IMR-90 (cell line): ENCODE measurements at regions not wholly inside any gene's neighbourhood (a gene's known extent, or its start where the extent isn't known, plus 50 kb on each side); places are given as distances from the start of the nearest gene placed in this dataset.
"Not testable (repeated sequence)": the region's sequence is repeated elsewhere in the genome, so short reads cannot be mapped to it uniquely, and the experiment has no call there.

Source experiments
- ATAC-seq: fragments of 200-7000 bp; cut with Tn5 transposase; 2 replicates; pipeline ENCODE4 v1.9.1; 2020; ENCODE audit warnings: low read depth, mild to moderate bottlenecking, moderate library complexity
- BruUV-seq: library from RNA; stranded (reverse); fragments of 400-500 nt; replicated peaks from 2 replicates; lab custom pipeline; 2021; lab: Mats Ljungman, UMichigan
- CTCF ChIA-PET: fragments of 300-600 bp; formaldehyde crosslinking; extraction: SDS; loops from one replicate; lab custom pipeline; 2021; ENCODE audit warnings: antibody characterized with exemption; lab: Yijun Ruan, JAX
- POLR2A ChIA-PET: fragments of 300-600 bp; sonication (Branson Sonifier 250); formaldehyde crosslinking; loops from one replicate; lab custom pipeline; 2022; ENCODE audit warnings: antibody characterized with exemption; ENCODE audit not compliant: unreplicated experiment; lab: Charles Lee
- DNase-seq: peaks from one replicate; pipeline ENCODE4 v3.0.0; 2013
- H2AFZ ChIP-seq: replicated peaks from 2 replicates; pipeline ENCODE3; 2013; ENCODE audit warnings: low read length, mild to moderate bottlenecking; ENCODE audit not compliant: poor library complexity
- H2AK5ac ChIP-seq: 2 replicates; pipeline ENCODE4 v1.6.1; 2013; ENCODE audit warnings: low read depth, low read length, inconsistent platforms
- H2AK9ac ChIP-seq: replicated peaks from 2 replicates; pipeline ENCODE3; 2013; ENCODE audit warnings: mild to moderate bottlenecking, low read depth, low read length, moderate library complexity; ENCODE audit not compliant: poor library complexity
- H2BK120ac ChIP-seq: 2 replicates; pipeline ENCODE4 v1.6.1; 2013; ENCODE audit warnings: low read depth, low read length, inconsistent platforms
- H2BK15ac ChIP-seq: 3 replicates; pipeline ENCODE4 v1.6.1; 2013; ENCODE audit warnings: low read depth, low read length, inconsistent platforms
- H2BK20ac ChIP-seq: 2 replicates; pipeline ENCODE4 v1.6.1; 2013; ENCODE audit warnings: low read depth, mild to moderate bottlenecking, inconsistent platforms, low read length, moderate library complexity
- H2BK5ac ChIP-seq: 2 replicates; pipeline ENCODE4 v1.6.1; 2013; ENCODE audit warnings: mild to moderate bottlenecking, low read depth, low read length, inconsistent platforms; ENCODE audit not compliant: poor library complexity, severe bottlenecking
- H3K14ac ChIP-seq: replicated peaks from 2 replicates; pipeline ENCODE4 v1.6.1; 2013; ENCODE audit warnings: low read depth, low read length, inconsistent platforms
- H3K18ac ChIP-seq: 2 replicates; pipeline ENCODE4 v1.6.1; 2013; ENCODE audit warnings: low read depth, low read length, control low read depth
- H3K23ac ChIP-seq: 2 replicates; pipeline ENCODE4 v1.6.1; 2013; ENCODE audit warnings: low read depth, low read length, inconsistent platforms
- H3K27ac ChIP-seq: 2 replicates; pipeline ENCODE4 v1.5.1; 2013; ENCODE audit warnings: mild to moderate bottlenecking, control low read depth, low read length; ENCODE audit not compliant: insufficient read depth
- H3K27me3 ChIP-seq: 2 replicates; pipeline ENCODE4 v1.6.1; 2013; ENCODE audit warnings: low read length; ENCODE audit not compliant: control insufficient read depth, insufficient read depth
- H3K36me3 ChIP-seq: 2 replicates; pipeline ENCODE4 v1.6.1; 2013; ENCODE audit warnings: low read length, mixed read lengths; ENCODE audit not compliant: control insufficient read depth, insufficient read depth
- H3K4ac ChIP-seq: 2 replicates; pipeline ENCODE4 v1.6.1; 2013; ENCODE audit warnings: low read depth, low read length, inconsistent platforms
- H3K4me1 ChIP-seq: 2 replicates; pipeline ENCODE4 v1.6.1; 2013; ENCODE audit warnings: low read length, mixed read lengths; ENCODE audit not compliant: control insufficient read depth, insufficient read depth
- H3K4me2 ChIP-seq: 2 replicates; pipeline ENCODE4 v1.6.1; 2013; ENCODE audit warnings: low read depth, mild to moderate bottlenecking, control low read depth, low read length, moderate library complexity
- H3K4me3 ChIP-seq: 2 replicates; pipeline ENCODE4 v1.5.1; 2013; ENCODE audit warnings: low read depth, mild to moderate bottlenecking, control low read depth, low read length, moderate library complexity; ENCODE audit not compliant: insufficient read depth
- H3K56ac ChIP-seq: 2 replicates; pipeline ENCODE4 v1.6.1; 2013; ENCODE audit warnings: low read length, inconsistent platforms; ENCODE audit not compliant: insufficient read depth; ENCODE audit errors: extremely low read depth
- H3K79me1 ChIP-seq, 2 experiments: 2 replicates each; pipeline ENCODE4 v1.6.1; 2013; ENCODE audit warnings: low read length in 2 of 2, inconsistent platforms in 1 of 2, low read depth in 1 of 2
- H3K9ac ChIP-seq: 2 replicates; pipeline ENCODE4 v1.6.1; 2013; ENCODE audit warnings: low read depth, low read length, control low read depth
- H3K9me1 ChIP-seq: 2 replicates; pipeline ENCODE4 v1.6.1; 2013; ENCODE audit warnings: low read length, inconsistent platforms; ENCODE audit not compliant: insufficient read depth
- H3K9me3 ChIP-seq: 2 replicates; pipeline ENCODE4 v1.6.1; 2013; ENCODE audit warnings: low read length; ENCODE audit not compliant: control insufficient read depth, insufficient read depth
- H4K20me1 ChIP-seq: 2 replicates; pipeline ENCODE4 v1.6.1; 2013; ENCODE audit warnings: low read length, inconsistent platforms; ENCODE audit not compliant: insufficient read depth
- H4K5ac ChIP-seq: 2 replicates; pipeline ENCODE4 v1.6.1; 2013; ENCODE audit warnings: mild to moderate bottlenecking, low read depth, low read length, control low read depth
- H4K8ac ChIP-seq, 2 experiments: 2 replicates each; pipeline ENCODE4 v1.6.1; 2013; ENCODE audit warnings: low read depth in 2 of 2, low read length in 2 of 2, control low read depth in 1 of 2, inconsistent platforms in 1 of 2
- H4K91ac ChIP-seq: 2 replicates; pipeline ENCODE4 v1.6.1; 2013; ENCODE audit warnings: low read depth, low read length, inconsistent platforms; ENCODE audit not compliant: insufficient read depth
- WGBS, 2 experiments: methylation state at CpG; one replicate each; pipeline versions ENCODE4 v1.1.5 to v1.1.7; 2013; ENCODE audit warnings: missing lambda C conversion rate in 2 of 2; ENCODE audit not compliant: insufficient read length in 1 of 2; ENCODE audit errors: extremely low coverage in 2 of 2; 5-methylcytosine and 5-hydroxymethylcytosine counted together
- dilution Hi-C: fragments of 300-500 bp; cut with HindIII; formaldehyde crosslinking; loops from one replicate; pipeline ENCODE4 v1.14.3; 2018; ENCODE audit warnings: low sequenced_read_pairs; ENCODE audit not compliant: unreplicated experiment
- in situ Hi-C: fragments of 300-500 bp; cut with MboI; formaldehyde crosslinking; loops from 3 replicates; pipeline ENCODE4 v1.14.3; 2019; ENCODE audit warnings: low sequenced_read_pairs, inconsistent platforms, mixed read lengths
- intact Hi-C: fragments of 100-400 bp; cut with micrococcal nuclease; formaldehyde crosslinking; loops from 2 replicates; pipeline ENCODE4 v1.10.0; 2022

GRCh38 chr6:84587994-84588696 lies 176.3 kb downstream of the TBX18 start:
- H3K4me3 ChIP-seq, H4K5ac ChIP-seq, H3K4ac ChIP-seq, H3K79me1 ChIP-seq, H3K23ac ChIP-seq, H2AK9ac ChIP-seq, POLR2A ChIA-PET, H3K4me2 ChIP-seq, CTCF ChIA-PET, H2AK5ac ChIP-seq, BruUV-seq, H2BK120ac ChIP-seq, in situ Hi-C loops, intact Hi-C loops, ATAC-seq, H2BK15ac ChIP-seq, H3K27ac ChIP-seq, H3K4me1 ChIP-seq, H4K20me1 ChIP-seq, H3K9me1 ChIP-seq, DNase-seq, H3K56ac ChIP-seq, H2BK20ac ChIP-seq, H3K36me3 ChIP-seq, H2AFZ ChIP-seq, H4K8ac ChIP-seq, H2BK5ac ChIP-seq, H3K9ac ChIP-seq, dilution Hi-C loops, H3K27me3 ChIP-seq, H3K14ac ChIP-seq, H4K91ac ChIP-seq, H3K18ac ChIP-seq, H3K9me3 ChIP-seq: not testable (repeated sequence)
- no CpG with 5 or more reads among the region's 21 CpGs for WGBS, 2 experiments

- H3K27me3 ChIP-seq, H3K18ac ChIP-seq, H3K27ac ChIP-seq, H3K56ac ChIP-seq, H2AK9ac ChIP-seq, in situ Hi-C loops, H2AK5ac ChIP-seq, POLR2A ChIA-PET, H2BK5ac ChIP-seq, ATAC-seq, H3K4ac ChIP-seq, H2AFZ ChIP-seq, H3K9me3 ChIP-seq, H3K4me1 ChIP-seq, H3K9me1 ChIP-seq, H4K5ac ChIP-seq, DNase-seq, H3K79me1 ChIP-seq, H4K91ac ChIP-seq, H3K9ac ChIP-seq, CTCF ChIA-PET, H2BK15ac ChIP-seq, BruUV-seq, H3K23ac ChIP-seq, H4K20me1 ChIP-seq, H3K36me3 ChIP-seq, H2BK120ac ChIP-seq, dilution Hi-C loops, H2BK20ac ChIP-seq, intact Hi-C loops, H3K14ac ChIP-seq, H4K8ac ChIP-seq, H3K4me2 ChIP-seq, H3K4me3 ChIP-seq: not testable (repeated sequence)
- 91% methylated on average over 7 of the region's 28 CpGs; no CpG with 5 or more reads in 1 of the 2 experiments for WGBS, 2 experiments
Measured at GRCh38 chr6:84587202-84587940, 177.0 kb downstream of the TBX18 start.
